Upper lobe of right lung (tissue), 1 donor: ENCODE measurements at regions not wholly inside any gene's neighbourhood (a gene's known extent, or its start where the extent isn't known, plus 50 kb on each side); places are given as distances from the start of the nearest gene placed in this dataset.

ENCODE experiments used
- ATAC-seq: fragments of 200-7000 bp; cut with Tn5 transposase; one replicate; pipeline ENCODE4 v1.9.1; 2020; ENCODE audit warnings: mild to moderate bottlenecking, moderate library complexity
- DNase-seq: peaks from one replicate; pipeline ENCODE4 v3.0.0-alpha.2; 2020
- H3K27ac ChIP-seq: fragments of 200-600 bp; one replicate; pipeline ENCODE4 v1.8.0; 2022
- H3K27me3 ChIP-seq: fragments of 200-600 bp; one replicate; pipeline ENCODE4 v1.8.0; 2022; ENCODE audit warnings: mild to moderate bottlenecking
- H3K36me3 ChIP-seq: fragments of 200-600 bp; one replicate; pipeline ENCODE4 v1.8.0; 2022
- H3K4me1 ChIP-seq: fragments of 200-600 bp; one replicate; pipeline ENCODE4 v1.8.0; 2022
- H3K4me3 ChIP-seq: fragments of 200-600 bp; one replicate; pipeline ENCODE4 v1.8.0; 2022; ENCODE audit warnings: mild to moderate bottlenecking
- H3K9me3 ChIP-seq: fragments of 200-600 bp; one replicate; pipeline ENCODE4 v1.8.0; 2022
- CTCF ChIP-seq: fragments of 200-600 bp; IDR thresholded peaks from one replicate; pipeline ENCODE4 v1.8.0; 2022; ENCODE audit warnings: antibody characterized with exemption
- intact Hi-C: fragments of 100-400 bp; cut with DNase I; formaldehyde crosslinking; loops from one replicate; pipeline ENCODE4 v1.11.0; 2022
- donor health status: DM: no; HTN: yes; CAD: no; lungs with severe emphysema.

GRCh38 chr14:86168371-86168770 is 638.4 kb downstream of the FLRT2 start:
- Histone ChIP-seq H3K4me1 (no peaks in the 10 kb centered on the region), H3K36me3 (no peaks in the 10 kb centered on the region), H3K4me3 (no peak overlapping the region), H3K9me3 (no peaks in the 10 kb centered on the region), H3K27ac (no peak overlapping the region), H3K27me3 (no peaks in the 10 kb centered on the region)
- no peak for DNase-seq
- no peak for ATAC-seq
- intact Hi-C loops: no loop called here
- no peak for TF ChIP-seq CTCF

- ATAC-seq: no peak
Measured at GRCh38 chr14:86166541-86166940, 636.6 kb downstream of the FLRT2 start.

DNA sequence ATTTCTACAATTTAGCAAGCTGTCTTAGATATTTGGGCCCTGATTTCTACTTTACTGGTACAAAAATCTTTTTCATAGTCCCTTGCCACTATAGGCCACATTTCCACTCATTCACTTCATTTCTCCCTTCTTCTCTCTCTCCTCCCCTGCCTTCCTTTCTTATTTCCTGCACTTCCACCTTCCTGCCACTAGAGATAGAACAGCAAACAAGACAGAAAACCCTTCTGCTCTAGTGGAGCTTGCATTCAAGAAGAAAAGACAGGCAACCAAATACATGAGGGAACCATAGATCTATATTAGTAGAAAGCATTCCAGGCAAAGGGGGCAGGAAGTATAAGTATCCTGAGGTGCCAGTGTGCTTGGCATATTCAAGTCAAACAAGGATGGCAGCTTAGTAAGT is 623.5 kb downstream of the FLRT2 start:
- Histone ChIP-seq H3K36me3 (no peaks in the 10 kb centered on the region), H3K27me3 (no peaks in the 10 kb centered on the region), H3K27ac (no peak overlapping the region), H3K9me3 (no peaks in the 10 kb centered on the region), H3K4me3 (no peak overlapping the region), H3K4me1 (no peaks in the 10 kb centered on the region)
- TF ChIP-seq CTCF: no peak
- intact Hi-C loops: no loop called here
- no peak for DNase-seq
- no peak for ATAC-seq

More at GRCh38 chr14:86166541-86166940, 636.6 kb downstream of the FLRT2 start:
- no peaks in the 10 kb centered on the region for H3K9me3 ChIP-seq
- no peak overlapping the region for H3K4me3 ChIP-seq
- no peak for TF ChIP-seq CTCF
- no peak for DNase-seq
- H3K27me3 ChIP-seq: no peaks in the 10 kb centered on the region
- H3K4me1 ChIP-seq: no peaks in the 10 kb centered on the region
- H3K36me3 ChIP-seq: no peaks in the 10 kb centered on the region
- H3K27ac ChIP-seq: no peak overlapping the region
- intact Hi-C loops: no loop called here

- Histone ChIP-seq H3K9me3 (no peaks in the 10 kb centered on the region), H3K36me3 (no peaks in the 10 kb centered on the region), H3K27me3 (no peaks in the 10 kb centered on the region), H3K4me3 (no peak overlapping the region), H3K4me1 (no peaks in the 10 kb centered on the region), H3K27ac (no peak overlapping the region)
- no peak for TF ChIP-seq CTCF
- intact Hi-C loops: no loop called here
- ATAC-seq (no peak), DNase-seq (no peak)
Measured at GRCh38 chr14:86143248-86143647, 613.3 kb downstream of the FLRT2 start.

GRCh38 chr14:86141966-86142365 is 612.0 kb downstream of the FLRT2 start:
- intact Hi-C loops: no loop called here
- peaks cover 6% of the 10 kb centered on the region for H3K9me3 ChIP-seq
- no peak for DNase-seq
- no peak overlapping the region for H3K4me3 ChIP-seq
- no peak overlapping the region for H3K27ac ChIP-seq
- no peaks in the 10 kb centered on the region for H3K4me1 ChIP-seq
- H3K27me3 ChIP-seq: no peaks in the 10 kb centered on the region
- no peaks in the 10 kb centered on the region for H3K36me3 ChIP-seq
- no peak for TF ChIP-seq CTCF
- ATAC-seq: no peak

GRCh38 chr14:86129426-86129825 is 599.5 kb downstream of the FLRT2 start:
- ATAC-seq: no peak

More at GRCh38 chr14:86129426-86129825, 599.5 kb downstream of the FLRT2 start:
- Histone ChIP-seq H3K36me3 (no peaks in the 10 kb centered on the region), H3K27ac (no peak overlapping the region), H3K4me3 (no peak overlapping the region), H3K4me1 (no peaks in the 10 kb centered on the region), H3K27me3 (no peaks in the 10 kb centered on the region), H3K9me3 (no peaks in the 10 kb centered on the region)
- DNase-seq: no peak
- intact Hi-C loops: no loop called here
- TF ChIP-seq CTCF: no peak
